HT1080 (cell line): ENCODE measurements at regions not wholly inside any gene's neighbourhood (a gene's known extent, or its start where the extent isn't known, plus 50 kb on each side); places are given as distances from the start of the nearest gene placed in this dataset.
A peak's percentile ranks its signal among the peaks of the same experiment; 100 is the strongest.

Experiments
- DNase-seq: peaks from one replicate; pipeline ENCODE4 v3.0.0-alpha.2; 2015; ENCODE audit warnings: low read depth

DNA sequence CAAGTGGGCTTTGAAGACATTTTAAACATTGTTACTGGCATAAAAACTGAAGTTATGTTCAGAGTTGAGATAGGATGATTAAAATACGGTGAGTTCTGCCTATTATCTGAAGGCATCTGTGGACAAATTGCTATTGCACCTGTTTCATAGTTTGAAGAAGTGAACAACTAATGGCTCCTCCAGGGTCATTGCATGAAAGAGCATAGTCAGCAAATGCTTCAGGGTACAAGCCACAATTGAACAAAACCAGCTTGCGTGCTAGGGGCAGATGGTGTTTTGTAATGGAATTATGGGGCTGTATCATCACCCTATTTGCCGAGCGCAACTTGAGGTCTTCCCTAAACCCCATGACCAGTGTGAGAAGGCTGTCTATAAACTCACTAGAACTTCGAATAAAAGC lies 369.1 kb downstream of the MTRR start:
- DNase-seq, result no peak

DNA sequence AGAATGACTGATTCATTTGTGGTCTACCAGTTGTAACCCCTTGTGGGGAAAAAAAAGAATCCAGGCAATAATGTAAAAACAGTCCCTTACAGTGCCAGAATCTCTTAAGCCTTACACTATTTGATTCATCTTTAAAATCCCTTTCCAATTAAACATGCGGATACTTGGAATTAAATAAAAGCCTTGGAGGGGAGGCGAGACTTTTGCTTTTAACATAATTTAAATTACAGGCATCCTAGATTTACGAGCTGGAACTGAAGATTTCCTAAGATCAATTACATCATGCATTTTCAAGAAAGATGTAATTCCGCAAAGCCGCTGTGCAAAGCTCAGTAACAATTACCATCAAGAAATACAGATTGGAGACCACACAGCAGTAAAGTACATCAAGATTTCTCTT lies 370.2 kb downstream of the MTRR start:
- no peak for DNase-seq

DNA sequence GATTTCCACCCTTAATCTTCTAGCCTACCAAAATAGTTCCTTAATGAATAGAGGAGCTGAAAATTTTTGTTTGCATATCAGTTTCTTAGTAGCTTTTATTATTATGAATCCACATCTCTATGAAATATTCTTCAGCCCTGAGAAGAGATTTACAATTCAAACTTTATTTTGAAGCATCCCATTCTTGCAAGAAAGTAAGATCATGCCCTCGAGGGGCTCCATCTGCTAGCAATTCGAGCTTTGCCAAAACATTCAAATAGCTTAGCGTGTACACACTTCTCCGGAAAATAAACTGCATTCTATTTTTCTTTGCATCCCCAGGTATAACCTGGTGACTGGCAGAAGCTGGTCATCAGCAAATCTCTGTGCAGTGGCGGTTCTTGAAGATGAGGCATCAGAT lies 370.7 kb downstream of the MTRR start:
- no peak for DNase-seq

DNA sequence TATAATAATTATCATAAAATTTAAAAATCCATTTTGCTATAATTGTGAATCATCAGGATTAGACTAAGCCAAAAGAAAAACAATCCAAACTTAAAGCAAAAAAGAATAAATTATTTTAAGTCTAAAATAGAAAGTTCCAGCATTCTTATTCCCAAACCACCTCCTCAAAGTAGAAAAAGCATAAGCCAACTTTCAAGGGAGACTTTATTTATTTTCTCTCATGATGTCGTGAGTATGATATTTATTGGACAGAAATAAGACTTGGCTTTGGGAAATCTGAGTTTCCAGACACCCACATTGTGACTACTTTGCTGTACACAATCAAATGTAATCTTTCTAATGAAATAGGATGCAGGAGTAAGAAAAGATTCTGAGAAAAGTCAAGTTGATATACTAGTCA lies 372.1 kb downstream of the MTRR start:
- DNase-seq, result no peak

DNA sequence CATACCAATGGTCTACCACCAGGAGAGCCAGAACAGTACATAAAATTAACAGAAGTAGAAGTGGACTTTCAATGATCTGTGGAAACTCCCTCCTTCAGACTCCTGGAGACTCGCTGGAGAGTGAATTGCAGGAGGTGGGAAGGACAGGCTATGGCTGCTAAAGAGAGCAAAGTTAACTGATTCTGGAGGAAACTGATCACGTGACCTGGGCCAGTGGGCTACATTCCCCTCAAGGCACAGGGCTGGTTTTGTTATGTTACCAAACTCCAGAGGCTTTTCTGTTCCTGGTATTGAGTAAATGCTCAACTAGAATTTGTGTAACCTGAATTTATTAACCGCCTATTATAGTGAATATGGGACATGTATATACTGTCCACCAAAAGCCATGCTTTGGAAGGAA lies 372.6 kb downstream of the MTRR start:
- no peak for DNase-seq

DNA sequence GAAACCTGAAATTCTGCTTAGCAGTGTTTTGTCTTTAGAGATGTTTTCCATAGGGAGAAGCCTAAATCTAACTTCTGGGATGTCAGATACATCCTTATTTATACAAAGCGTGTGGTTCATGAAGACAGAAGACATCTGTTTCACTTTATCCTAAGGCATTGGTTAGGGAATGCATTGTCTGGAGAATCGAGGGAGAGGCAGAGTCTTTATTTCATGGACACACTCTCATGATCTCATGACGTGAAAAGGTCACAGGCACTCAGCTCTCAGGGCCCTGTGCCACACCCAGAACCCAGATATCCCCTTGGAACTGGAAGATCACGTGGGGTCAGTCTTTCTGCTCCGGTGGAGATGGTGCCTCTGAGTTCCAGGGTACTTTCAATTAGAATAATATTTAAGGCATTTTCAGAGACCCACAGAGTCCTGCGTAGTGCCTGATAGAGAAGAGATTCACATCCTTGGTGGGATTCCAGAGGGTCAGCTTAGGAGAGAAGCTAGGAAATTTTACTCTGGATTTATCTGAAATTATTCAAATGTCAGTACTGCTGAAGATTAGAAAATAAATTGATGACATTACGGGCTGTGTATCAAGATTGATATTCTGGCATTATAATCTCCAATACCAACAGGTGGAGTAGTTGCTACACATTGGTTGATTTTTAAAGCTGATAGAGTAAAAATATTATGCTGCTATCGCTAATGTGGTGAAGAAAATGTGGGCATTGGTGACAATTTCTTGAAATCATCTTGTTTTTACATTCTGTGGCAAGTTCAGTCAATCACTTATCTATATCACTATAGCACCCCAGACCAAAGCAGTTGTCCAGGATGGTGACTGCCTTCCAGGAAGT lies 378.3 kb downstream of the MTRR start:
- DNase-seq, result no peak

DNA sequence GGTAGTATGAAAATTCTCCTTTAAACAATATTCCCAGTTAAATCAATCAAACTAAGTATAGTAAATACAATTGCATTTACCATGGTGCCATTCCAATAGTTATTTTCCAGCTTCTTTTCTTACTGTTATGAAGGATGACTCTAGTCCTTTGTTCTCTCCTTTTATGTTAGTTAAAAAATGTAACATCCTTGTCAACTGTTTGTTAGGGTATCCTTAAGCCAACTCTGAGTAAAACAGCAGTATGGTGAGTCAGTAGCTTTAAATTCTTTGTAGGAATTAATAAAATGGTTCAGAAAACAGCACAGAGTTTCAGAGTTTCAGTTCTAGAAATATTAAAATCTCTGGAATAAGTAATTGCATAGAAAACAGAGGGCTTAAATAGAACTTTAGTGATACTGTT lies 384.4 kb downstream of the MTRR start:
- DNase-seq, result no peak

DNA sequence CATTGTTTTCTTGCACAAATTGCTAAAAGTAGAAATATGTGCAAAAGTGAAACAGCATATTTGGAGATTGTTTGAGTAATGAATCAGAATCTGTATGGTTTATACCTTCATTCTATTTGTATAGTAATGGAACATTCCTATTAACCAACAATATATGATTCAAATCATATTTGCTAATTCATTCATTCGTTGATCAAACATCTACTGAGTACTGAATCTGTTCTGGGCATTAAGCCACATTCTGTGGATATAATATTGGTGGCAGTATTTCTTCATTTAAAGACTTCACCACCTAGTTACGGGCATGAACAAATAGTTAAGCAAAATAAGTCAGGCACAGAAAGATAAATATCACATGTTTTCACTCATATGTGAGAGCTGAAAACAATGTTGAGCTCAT lies 385.7 kb downstream of the MTRR start:
- DNase-seq, result no peak

DNA sequence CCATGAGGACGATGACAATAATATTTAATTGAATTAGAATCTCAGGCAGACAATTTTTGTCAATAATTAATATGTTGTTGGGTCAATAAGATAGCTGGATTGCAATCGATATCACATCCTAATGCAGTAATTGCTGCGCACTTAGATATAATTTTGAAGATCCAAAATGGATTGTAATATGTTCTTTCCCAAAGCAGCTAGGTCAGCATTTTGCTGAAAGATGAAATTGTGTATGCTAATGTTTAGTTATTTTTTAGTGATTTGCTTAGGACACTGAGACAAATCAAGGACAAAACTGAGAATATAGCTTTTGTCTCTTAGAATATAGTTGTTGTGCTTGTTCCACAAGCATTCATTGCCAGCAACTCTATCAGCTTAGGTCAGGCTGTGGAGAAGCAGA lies 389.9 kb downstream of the MTRR start:
- DNase-seq, result no peak

DNA sequence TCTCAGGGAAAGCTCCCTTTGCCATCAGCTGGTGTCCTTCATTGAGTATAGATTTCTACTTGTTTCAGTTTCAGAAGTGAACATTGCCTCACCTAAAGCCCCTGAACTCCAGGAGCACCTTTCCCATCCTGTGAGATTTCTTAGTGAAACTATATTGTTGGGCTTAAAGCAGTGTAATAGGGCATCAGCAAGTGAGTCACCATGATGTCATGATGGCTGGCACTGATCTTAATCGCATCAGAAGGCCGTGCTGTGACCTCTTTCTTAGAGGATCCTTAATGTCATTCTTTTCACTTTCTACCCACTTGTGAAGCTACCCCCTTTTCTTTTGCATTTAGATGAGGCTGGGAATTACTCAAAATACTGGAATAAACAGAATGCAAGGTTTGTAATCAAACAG lies 401.3 kb downstream of the MTRR start:
- peak; percentile 44 for DNase-seq

DNA sequence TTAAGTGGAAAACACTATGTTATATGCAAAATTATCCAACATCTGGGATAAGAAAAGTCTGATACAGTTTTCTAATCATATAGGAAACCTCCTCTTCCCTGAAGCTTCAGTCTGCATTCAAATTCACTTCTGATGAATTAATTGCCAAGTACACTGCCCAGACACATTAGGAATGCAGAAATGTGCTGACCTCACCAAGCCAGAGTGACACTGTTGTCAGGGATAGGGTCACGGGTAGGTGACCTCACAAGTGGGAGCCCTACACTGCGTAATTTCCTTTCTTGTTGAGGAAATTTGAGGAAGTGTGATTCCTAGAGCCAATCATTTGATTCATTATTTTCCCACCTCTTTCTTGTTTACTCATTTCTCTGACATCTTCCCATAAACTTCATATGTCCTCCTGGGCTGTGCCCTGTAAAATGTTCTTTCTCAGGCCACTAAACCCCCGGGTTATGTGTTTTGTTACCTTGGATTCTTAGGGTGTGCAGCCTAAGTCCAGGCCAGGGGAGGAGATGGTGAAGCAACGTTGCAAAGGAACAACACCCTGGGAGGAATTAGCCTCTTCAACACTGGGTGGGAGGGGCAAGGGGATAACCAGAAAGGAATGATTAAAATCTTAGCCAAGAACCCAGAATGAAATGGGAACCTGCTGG lies 411.9 kb downstream of the MTRR start:
- DNase-seq, result no peak

DNA sequence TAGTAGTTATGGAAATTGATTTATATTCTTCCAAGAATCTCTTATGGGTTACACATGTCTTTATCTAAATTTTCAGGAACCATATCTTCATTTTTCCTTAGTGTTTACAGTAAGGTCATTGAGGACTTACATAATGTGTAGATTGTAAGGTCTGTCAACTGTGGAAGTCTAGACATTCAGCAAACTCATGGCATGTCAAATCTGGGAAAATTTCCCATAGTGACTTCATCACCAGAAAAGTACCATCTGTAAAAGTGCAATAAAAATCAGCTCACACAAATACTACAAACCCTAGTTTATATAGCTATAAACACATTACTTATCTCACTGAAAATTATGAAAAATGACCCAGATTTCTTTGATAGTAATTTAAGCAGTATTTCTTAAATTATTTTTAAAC lies 419.4 kb downstream of the MTRR start:
- no peak for DNase-seq

DNA sequence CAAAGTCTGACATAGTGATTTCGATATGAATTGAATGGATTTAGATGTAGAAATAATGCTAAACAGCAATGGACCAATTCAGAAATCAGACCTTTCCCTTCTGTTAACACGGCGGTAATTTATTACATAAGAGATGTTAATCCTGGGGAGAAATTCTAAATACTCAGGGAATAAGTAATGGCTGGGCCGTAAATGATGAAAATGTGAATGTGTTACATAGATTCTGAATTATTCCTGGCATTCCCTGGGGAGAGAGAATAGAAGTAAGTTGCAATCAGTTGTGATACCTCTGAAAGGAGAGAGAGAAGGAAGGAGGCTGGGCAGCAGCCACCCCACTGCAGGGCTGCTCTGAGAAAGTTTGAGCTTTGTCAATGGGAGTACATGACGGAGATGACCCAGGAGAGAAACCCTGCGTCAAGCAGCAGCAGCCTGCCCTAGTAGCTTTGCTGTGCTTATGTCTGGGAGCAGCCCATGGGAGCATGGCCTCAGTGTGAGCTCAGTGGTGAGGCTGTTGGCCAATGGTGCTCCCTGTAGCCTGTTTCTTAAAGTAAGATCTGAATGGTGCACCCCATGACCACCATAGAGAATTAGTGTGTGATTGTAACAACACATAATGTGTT lies 420.1 kb downstream of the MTRR start:
- DNase-seq, result no peak

DNA sequence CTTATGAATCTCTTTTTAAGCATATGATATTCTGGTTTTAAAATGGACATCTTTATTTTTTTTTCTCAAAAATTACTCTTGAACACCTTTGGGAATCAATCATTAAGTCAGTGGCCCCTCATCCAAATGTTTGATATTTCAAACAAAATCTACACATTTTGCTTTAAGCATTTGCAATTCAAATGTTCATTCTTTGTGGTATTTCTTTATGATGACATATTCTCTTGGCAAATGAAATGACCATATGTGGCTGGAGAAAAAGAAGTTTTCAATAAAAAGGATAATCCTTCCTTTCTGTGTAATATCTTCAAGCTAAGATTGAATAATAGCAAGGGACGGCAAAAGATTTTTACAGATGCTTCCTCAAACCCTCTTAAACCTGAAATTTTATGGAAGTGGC lies 420.8 kb downstream of the MTRR start:
- no peak for DNase-seq

DNA sequence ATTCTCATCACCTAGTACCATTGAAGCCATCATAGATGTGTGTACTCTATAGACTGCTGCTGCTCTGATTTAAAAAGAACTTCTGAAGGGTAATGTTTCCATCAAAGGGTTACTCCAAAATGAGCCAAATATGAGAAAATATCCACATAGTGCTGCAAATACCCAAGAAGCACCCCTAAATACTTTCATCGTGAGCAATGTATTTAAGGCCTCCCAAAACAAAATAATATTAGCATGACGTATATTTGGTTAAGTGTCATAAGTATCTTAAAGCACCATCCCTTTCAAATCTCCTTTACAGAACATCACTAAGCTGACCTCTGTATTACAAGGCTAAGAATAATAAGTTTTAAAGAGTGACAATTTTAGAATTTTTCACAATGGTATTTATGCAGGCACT lies 421.8 kb downstream of the MTRR start:
- DNase-seq, result no peak

DNA sequence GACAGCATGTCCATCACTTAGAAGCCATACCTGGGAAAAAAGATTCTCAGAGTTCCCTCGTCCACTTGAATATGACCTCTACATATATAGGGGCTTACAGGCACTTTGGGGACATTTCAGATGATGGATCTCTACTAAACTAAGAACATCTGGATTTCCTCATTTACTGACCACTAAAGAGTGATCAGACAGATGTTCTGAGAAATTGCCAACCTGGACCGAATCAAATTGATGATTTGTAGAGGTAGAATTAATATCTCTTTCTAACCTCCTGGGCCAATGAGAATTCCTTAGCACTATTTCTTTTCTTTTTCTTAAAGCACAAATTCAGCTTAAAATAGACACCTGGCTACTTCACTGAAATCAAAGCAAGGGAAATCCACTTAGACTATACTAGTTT lies 422.7 kb downstream of the MTRR start:
- DNase-seq, result no peak

DNA sequence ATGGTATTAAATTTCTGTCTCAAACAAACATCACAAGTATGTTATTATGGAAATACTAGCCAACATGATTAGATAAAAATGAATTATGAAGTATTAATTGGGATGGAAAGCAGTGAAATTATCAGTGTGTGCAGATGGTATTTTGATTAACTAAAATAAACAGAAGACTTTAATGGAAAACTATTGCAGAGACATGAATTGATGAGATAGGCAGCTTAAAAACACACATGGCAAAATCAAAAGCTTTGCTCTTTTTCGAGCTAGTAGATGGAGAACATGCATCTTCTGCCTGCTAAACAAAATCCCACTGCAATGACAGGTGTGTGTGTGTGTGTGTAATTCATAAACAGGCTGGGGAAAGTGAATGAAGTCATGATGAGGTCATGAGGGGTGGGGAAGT lies 426.2 kb downstream of the MTRR start:
- DNase-seq, result no peak

DNA sequence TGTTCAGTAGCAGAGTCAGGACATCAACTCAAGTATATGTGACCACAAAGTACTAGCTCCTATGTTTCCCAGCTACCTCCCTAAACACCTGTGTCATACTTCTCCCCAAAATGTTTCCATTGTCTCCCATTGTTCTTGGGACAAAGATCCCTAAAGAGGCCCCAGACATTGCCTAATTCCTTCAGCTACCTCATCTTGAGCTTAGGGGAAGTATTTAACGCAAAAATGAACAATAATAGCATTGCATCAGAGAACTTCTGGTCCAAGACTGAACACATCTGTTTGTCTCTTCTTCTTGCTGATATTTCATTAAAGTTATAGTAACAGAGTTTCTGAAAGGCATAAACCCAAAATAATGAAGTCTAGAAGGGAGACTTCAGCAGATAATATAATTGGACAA lies 430.8 kb downstream of the MTRR start:
- DNase-seq, result no peak

DNA sequence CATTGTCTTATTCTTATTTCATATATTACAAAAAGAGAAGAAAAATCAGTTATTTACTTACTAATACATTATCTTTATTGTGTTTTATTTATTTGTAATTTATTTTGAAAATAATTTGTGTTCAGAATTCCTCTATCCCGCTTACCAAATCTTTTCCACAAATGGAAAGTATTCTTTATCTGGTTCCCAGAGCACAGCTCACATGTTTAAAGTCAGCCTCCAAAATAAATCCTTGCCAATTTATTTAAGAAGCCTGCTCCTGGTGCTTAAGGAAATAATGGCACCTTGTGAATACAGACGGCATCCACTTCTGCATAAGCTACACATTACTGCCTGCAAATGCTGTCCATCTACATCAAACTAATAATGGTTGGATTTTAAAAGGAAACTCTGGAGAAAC lies 435.4 kb downstream of the MTRR start:
- DNase-seq, result no peak

DNA sequence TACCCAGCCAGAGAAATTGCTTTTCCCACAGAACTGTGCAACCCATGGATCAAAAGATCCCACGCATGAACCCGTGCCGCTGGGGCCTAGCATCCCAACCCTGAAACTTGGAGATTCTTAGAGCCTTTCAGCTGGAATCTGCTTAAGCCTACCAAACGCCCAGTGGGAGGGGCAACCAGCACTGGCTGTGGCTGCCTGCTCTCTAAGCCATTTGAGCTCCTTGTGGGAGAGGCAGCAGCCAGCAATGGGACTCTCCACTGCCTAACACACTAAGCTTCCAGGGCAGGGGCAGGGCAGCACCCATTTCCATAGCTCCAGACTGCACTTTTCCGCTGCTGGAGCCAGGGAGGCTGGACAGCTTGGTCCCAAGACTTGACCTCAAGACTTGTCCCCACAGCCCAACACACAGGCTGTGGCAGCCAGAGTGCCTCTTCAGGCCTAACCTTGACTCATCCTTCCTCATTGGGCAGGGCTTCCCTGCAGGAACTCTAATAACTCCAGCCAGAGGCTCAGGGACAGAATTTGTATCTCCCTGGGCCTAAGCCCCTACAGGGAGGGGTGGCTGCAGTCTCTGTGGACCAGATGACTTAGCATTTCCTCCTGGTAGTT lies 437.4 kb downstream of the MTRR start:
- DNase-seq, result no peak

DNA sequence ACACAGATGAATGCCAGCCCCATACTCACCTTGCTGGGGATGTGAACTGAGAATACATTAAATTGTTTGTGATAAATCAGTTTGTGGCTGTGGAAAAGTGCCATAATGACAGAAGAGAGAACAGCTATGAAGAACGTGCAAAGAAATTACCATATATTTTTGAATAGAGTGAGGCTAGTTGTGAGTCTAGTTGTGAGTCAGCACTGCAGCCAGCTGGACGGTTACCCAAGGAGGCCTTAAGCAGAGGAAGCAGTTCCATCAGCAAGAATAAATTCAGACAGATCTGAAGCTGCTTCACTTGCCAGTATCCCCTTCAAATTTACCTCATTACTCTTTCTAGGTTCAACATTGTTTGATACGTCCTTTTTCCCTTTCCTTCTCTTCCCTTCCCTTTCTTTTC lies 446.0 kb downstream of the MTRR start:
- no peak for DNase-seq

DNA sequence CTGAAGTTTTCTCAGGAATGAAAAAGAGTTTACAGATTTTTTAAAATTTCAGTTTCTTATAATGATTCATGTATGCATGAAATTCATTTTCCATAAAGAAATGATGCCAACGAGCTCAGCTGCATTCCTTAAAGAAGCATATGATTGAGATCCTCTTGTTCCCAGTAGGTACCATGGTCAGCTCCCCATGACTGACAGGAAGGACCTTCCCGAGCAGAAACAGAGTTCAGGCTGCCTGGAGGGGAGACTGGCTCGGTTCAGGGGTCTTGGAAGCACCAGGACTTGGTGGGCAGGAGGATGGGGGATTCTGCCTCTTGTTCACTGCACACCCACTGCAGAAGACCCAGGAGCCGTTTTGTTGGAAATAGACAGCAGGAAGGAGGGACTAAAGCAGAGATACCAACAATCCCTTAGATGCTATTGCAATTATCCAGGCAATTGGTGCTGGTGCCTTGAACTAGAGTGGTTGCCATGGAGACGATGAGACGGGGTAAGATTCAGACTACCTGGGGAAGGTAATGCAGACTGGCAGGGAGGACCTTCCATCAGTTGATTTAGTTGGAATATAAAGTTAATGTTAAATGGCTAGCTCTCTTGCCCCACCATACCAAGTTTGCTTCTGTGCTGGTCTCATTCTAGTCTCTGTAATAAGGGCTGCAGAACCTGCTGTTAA lies 447.8 kb downstream of the MTRR start:
- DNase-seq, result no peak
